H9 (cell line): ENCODE measurements at regions not wholly inside any gene's neighbourhood (a gene's known extent, or its start where the extent isn't known, plus 50 kb on each side); places are given as distances from the start of the nearest gene placed in this dataset.

ENCODE experiments used
- DNase-seq: peaks from one replicate; pipeline ENCODE4 v3.0.0-alpha.2; 2017
- H2AFZ ChIP-seq: one replicate; pipeline ENCODE4 v1.6.1; 2013; ENCODE audit warnings: mild to moderate bottlenecking, low read length, control low read depth, moderate library complexity
- H2AK5ac ChIP-seq: 2 replicates; pipeline ENCODE4 v1.6.1; 2013; ENCODE audit warnings: low read length, control low read depth, mixed read lengths; ENCODE audit not compliant: insufficient read length
- H2BK120ac ChIP-seq: one replicate; pipeline ENCODE4 v1.6.1; 2013; ENCODE audit warnings: low read depth, mild to moderate bottlenecking, low read length, control low read depth, inconsistent platforms; ENCODE audit not compliant: poor library complexity, severe bottlenecking
- H2BK12ac ChIP-seq: 2 replicates; pipeline ENCODE4 v1.6.1; 2013; ENCODE audit warnings: low read length, control low read depth, mixed read lengths, low read depth; ENCODE audit not compliant: insufficient read length
- H2BK15ac ChIP-seq: 2 replicates; pipeline ENCODE4 v1.6.1; 2013; ENCODE audit warnings: low read depth, low read length, control low read depth
- H2BK20ac ChIP-seq: one replicate; pipeline ENCODE4 v1.6.1; 2013; ENCODE audit warnings: low read depth, mild to moderate bottlenecking, low read length, control low read depth, inconsistent platforms; ENCODE audit not compliant: poor library complexity, severe bottlenecking
- H2BK5ac ChIP-seq: 2 replicates; pipeline ENCODE4 v1.6.1; 2013; ENCODE audit warnings: low read length, control low read depth, mixed read lengths; ENCODE audit not compliant: insufficient read length
- H3K14ac ChIP-seq: 2 replicates; pipeline ENCODE4 v1.6.1; 2013; ENCODE audit warnings: low read length, control low read depth; ENCODE audit not compliant: insufficient read depth
- H3K18ac ChIP-seq: 2 replicates; pipeline ENCODE4 v1.6.1; 2013; ENCODE audit warnings: low read depth, mild to moderate bottlenecking, mixed read lengths, low read length, control low read depth; ENCODE audit not compliant: insufficient read length
- H3K23ac ChIP-seq: 2 replicates; pipeline ENCODE4 v1.6.1; 2013; ENCODE audit warnings: low read length, control low read depth, mixed read lengths, low read depth; ENCODE audit not compliant: insufficient read length
- H3K23me2 ChIP-seq: 2 replicates; pipeline ENCODE4 v1.6.1; 2013; ENCODE audit warnings: low read depth, mild to moderate bottlenecking, mixed read lengths, low read length, control low read depth; ENCODE audit not compliant: insufficient read length, poor library complexity, severe bottlenecking
- H3K27ac ChIP-seq: 2 replicates; pipeline ENCODE4 v1.5.1; 2013; ENCODE audit warnings: low read length, control low read depth, mixed read lengths, low read depth; ENCODE audit not compliant: insufficient read length
- H3K27me3 ChIP-seq: 2 replicates; pipeline ENCODE4 v1.6.1; 2013; ENCODE audit warnings: low read length, control low read depth, inconsistent platforms; ENCODE audit not compliant: insufficient read depth
- H3K4ac ChIP-seq: 2 replicates; pipeline ENCODE4 v1.6.1; 2013; ENCODE audit warnings: low read depth, mild to moderate bottlenecking, control low read depth, inconsistent platforms, low read length, moderate library complexity
- H3K4me1 ChIP-seq: 2 replicates; pipeline ENCODE4 v1.6.1; 2013; ENCODE audit warnings: low read length, control low read depth, inconsistent platforms; ENCODE audit not compliant: insufficient read depth
- H3K4me2 ChIP-seq: 2 replicates; pipeline ENCODE4 v1.6.1; 2013; ENCODE audit warnings: low read length, control low read depth, mixed read lengths; ENCODE audit not compliant: insufficient read length, insufficient read depth
- H3K56ac ChIP-seq: 2 replicates; pipeline ENCODE4 v1.6.1; 2013; ENCODE audit warnings: low read depth, mild to moderate bottlenecking, mixed read lengths, low read length, control low read depth; ENCODE audit not compliant: insufficient read length
- H3K79me1 ChIP-seq: 2 replicates; pipeline ENCODE4 v1.6.1; 2013; ENCODE audit warnings: low read depth, mild to moderate bottlenecking, moderate library complexity, low read length, control low read depth, inconsistent platforms; ENCODE audit not compliant: insufficient read depth, poor library complexity, severe bottlenecking
- H3K79me2 ChIP-seq: 2 replicates; pipeline ENCODE4 v1.6.1; 2013; ENCODE audit warnings: low read length, control low read depth, inconsistent platforms; ENCODE audit not compliant: insufficient read depth
- H3K9ac ChIP-seq: 2 replicates; pipeline ENCODE4 v1.6.1; 2013; ENCODE audit warnings: low read length, control low read depth, mixed read lengths; ENCODE audit not compliant: insufficient read length; ENCODE audit errors: extremely low read depth
- H3K9me3 ChIP-seq: one replicate; pipeline ENCODE4 v1.6.1; 2013; ENCODE audit warnings: low read depth, low read length, inconsistent platforms; ENCODE audit not compliant: control insufficient read depth
- H3T11ph ChIP-seq: one replicate; pipeline ENCODE4 v1.6.1; 2013; ENCODE audit warnings: mild to moderate bottlenecking, low read length, control low read depth, inconsistent platforms
- H4K20me1 ChIP-seq: one replicate; pipeline ENCODE4 v1.6.1; 2013; ENCODE audit not compliant: control insufficient read depth, insufficient read length, insufficient read depth
- H4K5ac ChIP-seq: 2 replicates; pipeline ENCODE4 v1.6.1; 2013; ENCODE audit warnings: low read depth, mild to moderate bottlenecking, mixed read lengths, low read length, control low read depth; ENCODE audit not compliant: insufficient read length
- H4K8ac ChIP-seq: replicated peaks from 2 replicates; pipeline ENCODE4 v1.6.1; 2013; ENCODE audit warnings: low read length, control low read depth, mixed read lengths, low read depth; ENCODE audit not compliant: insufficient read length
- H4K91ac ChIP-seq: 2 replicates; pipeline ENCODE4 v1.6.1; 2013; ENCODE audit warnings: low read depth, mild to moderate bottlenecking, moderate library complexity, mixed read lengths, low read length, control low read depth; ENCODE audit not compliant: insufficient read length
- H3K27ac Mint-ChIP-seq, 3 experiments: 2 replicates in 2 of 3; 3 replicates in 1 of 3; pipeline ENCODE4 v1.8.0; 2020 to 2021; ENCODE audit warnings: mixed read lengths in 3 of 3, mild to moderate bottlenecking in 1 of 3, moderate library complexity in 1 of 3
- H3K27me3 Mint-ChIP-seq: 2 replicates; pipeline ENCODE4 v1.8.0; 2021; ENCODE audit warnings: low read depth, mild to moderate bottlenecking, moderate library complexity, mixed read lengths
- H3K36me3 Mint-ChIP-seq, 3 experiments: 2 replicates in 2 of 3; 3 replicates in 1 of 3; pipeline ENCODE4 v1.8.0; 2020 to 2021; ENCODE audit warnings: low read depth in 3 of 3, mixed read lengths in 3 of 3; ENCODE audit not compliant: insufficient read depth in 1 of 3
- H3K4me1 Mint-ChIP-seq, 2 experiments: 2 replicates each; pipeline ENCODE4 v1.8.0; 2020; ENCODE audit warnings: mixed read lengths in 2 of 2
- H3K4me3 Mint-ChIP-seq, 2 experiments: 2 replicates in 1 of 2; 3 replicates in 1 of 2; pipeline ENCODE4 v1.8.0; 2020 to 2021; ENCODE audit warnings: mild to moderate bottlenecking in 2 of 2, mixed read lengths in 2 of 2, moderate library complexity in 1 of 2
- H3K9me3 Mint-ChIP-seq, 2 experiments: 2 replicates in 1 of 2; 3 replicates in 1 of 2; pipeline ENCODE4 v1.8.0; 2020; ENCODE audit warnings: mild to moderate bottlenecking in 2 of 2, mixed read lengths in 2 of 2, moderate library complexity in 1 of 2
- WGBS: extraction: QIAGEN DNeasy Blood & Tissue Kit; methylation state at CpG from one replicate; pipeline ENCODE4 v1.1.7; 2013; ENCODE audit warnings: missing lambda C conversion rate, low lambda C conversion rate, mixed read lengths; ENCODE audit not compliant: insufficient read length; ENCODE audit errors: extremely low coverage; 5-methylcytosine and 5-hydroxymethylcytosine counted together
- TF ChIP-seq, protein P1 (sequence below): fragments of 200-600 bp; sonication (generic); conservative IDR thresholded peaks from 3 replicates; pipeline ENCODE4 v1.8.0; 2021; ENCODE audit warnings: antibody characterized with exemption, mild to moderate bottlenecking

DNA sequence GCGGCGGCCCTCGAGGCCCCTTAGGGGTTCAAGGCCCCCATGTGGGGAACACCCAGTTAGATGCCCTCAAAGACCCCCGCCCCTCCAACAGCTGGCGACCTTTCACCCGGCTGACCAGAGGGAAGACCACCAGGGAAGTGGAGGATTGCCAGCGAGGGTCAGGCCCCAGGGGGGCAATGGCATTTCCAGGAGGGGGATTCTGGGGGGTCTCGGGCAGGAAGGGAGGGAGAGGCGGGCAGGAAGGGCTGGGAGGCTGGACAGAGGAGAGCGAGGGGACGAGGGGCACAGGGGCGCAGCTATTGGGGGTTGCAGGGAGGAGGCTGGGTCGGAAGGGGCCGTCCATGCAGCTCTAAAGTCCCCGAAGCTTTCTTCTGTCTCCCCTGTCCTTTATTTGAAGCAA, 139.5 kb downstream of the C16orf95 start:
- no CpG with 5 or more reads among the region's 15 CpGs for WGBS
- H3K4me3 Mint-ChIP-seq: peak overlapping the region in 1 of 2 experiments; percentile 64; a peak in 3 of 5 replicates

More for the DNA sequence above, 139.5 kb downstream of the C16orf95 start:
- Histone ChIP-seq H3K9me3 (no peaks in the 10 kb centered on the region), H3K79me2 (no peaks in the 10 kb centered on the region), H3K23ac (no peak overlapping the region), H3K18ac (no peak overlapping the region), H2BK15ac (no peak overlapping the region), H3T11ph (no peak overlapping the region), H3K4ac (no peak overlapping the region), H4K20me1 (no peaks in the 10 kb centered on the region), H2BK120ac (no peak overlapping the region), H3K4me2 (peak overlapping the region; percentile 44), H4K8ac (no peak overlapping the region), H3K9ac (no peak overlapping the region), H3K14ac (no peak overlapping the region), H3K4me1 (no peaks in the 10 kb centered on the region), H2BK20ac (no peak overlapping the region), H3K27me3 (no peaks in the 10 kb centered on the region; the same call in 1 of the 2 replicates), H3K79me1 (no peaks in the 10 kb centered on the region), H4K5ac (no peak overlapping the region), H4K91ac (no peak overlapping the region), H2BK5ac (no peak overlapping the region), H2BK12ac (no peak overlapping the region), H3K23me2 (no peaks in the 10 kb centered on the region), H3K56ac (no peak overlapping the region), H3K27ac (no peak overlapping the region), H2AFZ (no peak overlapping the region), H2AK5ac (no peak overlapping the region)
- no peak for DNase-seq
- Mint-ChIP-seq H3K36me3 (no peaks in the 10 kb centered on the region), H3K27me3 (peaks cover 10% of the 10 kb centered on the region), H3K9me3 (no peaks in the 10 kb centered on the region; a peak in 1 of 5 replicates), H3K4me1 (peaks cover 8 to 30% of the 10 kb centered on the region in 2 experiments), H3K27ac (peak overlapping the region in 2 of 3 experiments; percentile 19 to 85; a peak in 2 of 7 replicates)
- TF ChIP-seq, protein P1, sequence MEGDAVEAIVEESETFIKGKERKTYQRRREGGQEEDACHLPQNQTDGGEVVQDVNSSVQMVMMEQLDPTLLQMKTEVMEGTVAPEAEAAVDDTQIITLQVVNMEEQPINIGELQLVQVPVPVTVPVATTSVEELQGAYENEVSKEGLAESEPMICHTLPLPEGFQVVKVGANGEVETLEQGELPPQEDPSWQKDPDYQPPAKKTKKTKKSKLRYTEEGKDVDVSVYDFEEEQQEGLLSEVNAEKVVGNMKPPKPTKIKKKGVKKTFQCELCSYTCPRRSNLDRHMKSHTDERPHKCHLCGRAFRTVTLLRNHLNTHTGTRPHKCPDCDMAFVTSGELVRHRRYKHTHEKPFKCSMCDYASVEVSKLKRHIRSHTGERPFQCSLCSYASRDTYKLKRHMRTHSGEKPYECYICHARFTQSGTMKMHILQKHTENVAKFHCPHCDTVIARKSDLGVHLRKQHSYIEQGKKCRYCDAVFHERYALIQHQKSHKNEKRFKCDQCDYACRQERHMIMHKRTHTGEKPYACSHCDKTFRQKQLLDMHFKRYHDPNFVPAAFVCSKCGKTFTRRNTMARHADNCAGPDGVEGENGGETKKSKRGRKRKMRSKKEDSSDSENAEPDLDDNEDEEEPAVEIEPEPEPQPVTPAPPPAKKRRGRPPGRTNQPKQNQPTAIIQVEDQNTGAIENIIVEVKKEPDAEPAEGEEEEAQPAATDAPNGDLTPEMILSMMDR: no peak
